Esophagus muscularis mucosa (tissue), 4 donors: ENCODE measurements at regions not wholly inside any gene's neighbourhood (a gene's known extent, or its start where the extent isn't known, plus 50 kb on each side); places are given as distances from the start of the nearest gene placed in this dataset.

Experiments used
- DNase-seq: peaks from one replicate; pipeline ENCODE4 v3.0.0-alpha.2; 2017; ENCODE audit errors: extremely low spot score
- H3K27ac ChIP-seq, 4 donors: fragments of 200-600 bp; sonication (generic); replicated peaks in 1 of 4; 1 replicate in 3 of 4; 2 replicates in 1 of 4; pipeline ENCODE4 v1.5.1; 2016 to 2019; ENCODE audit warnings: mild to moderate bottlenecking in 1 of 4
- H3K27me3 ChIP-seq, 4 donors: fragments of 200-600 bp; sonication (generic); one replicate each; pipeline versions ENCODE4 v1.5.1 to v1.6.0; 2016 to 2019
- H3K36me3 ChIP-seq, 4 donors: fragments of 200-600 bp; sonication (generic); one replicate each; pipeline ENCODE4 v1.5.1; 2016 to 2019
- H3K4me1 ChIP-seq, 4 donors: fragments of 200-600 bp; sonication (generic); one replicate each; pipeline ENCODE4 v1.5.1; 2016 to 2019
- H3K4me3 ChIP-seq, 4 donors: fragments of 200-600 bp; sonication (generic); 1 replicate in 2 of 4; 2 replicates in 2 of 4; pipeline ENCODE4 v1.5.1; 2016 to 2019; ENCODE audit warnings: mild to moderate bottlenecking in 4 of 4, moderate library complexity in 1 of 4
- H3K9me3 ChIP-seq, 4 donors: fragments of 200-600 bp; sonication (generic); 1 replicate in 3 of 4; 2 replicates in 1 of 4; pipeline ENCODE4 v1.5.1; 2016 to 2019
- EP300 ChIP-seq: sonication (generic); formaldehyde crosslinking; IDR thresholded peaks from one replicate; pipeline ENCODE4 v1.6.1; 2017; ENCODE audit warnings: antibody characterized with exemption
- POLR2A ChIP-seq: fragments of 450-650 bp; IDR thresholded peaks from one replicate; pipeline ENCODE4 v1.6.1; 2017; ENCODE audit warnings: antibody characterized with exemption, moderate library complexity, mild to moderate bottlenecking, low read depth
- POLR2AphosphoS5 ChIP-seq, 2 donors: sonication (generic); formaldehyde crosslinking; IDR thresholded peaks; one replicate each; pipeline ENCODE4 v1.6.1; 2017; ENCODE audit warnings: antibody characterized with exemption in 2 of 2
- WGBS: methylation state at CpG from one replicate; pipeline ENCODE4 v1.1.5; 2018; 5-methylcytosine and 5-hydroxymethylcytosine counted together
- intact Hi-C: fragments of 100-400 bp; cut with DNase I; formaldehyde crosslinking; loops from one replicate; pipeline ENCODE4 v1.15.1; 2023
- TF ChIP-seq, protein P1 (sequence below), 3 experiments: fragments of 200-600 bp in 2 of 3; fragments of 450-650 bp in 1 of 3; sonication (generic) in 2 of 3; IDR thresholded peaks; one replicate each; pipeline ENCODE4 v1.5.1; 2017 to 2019; ENCODE audit warnings: antibody characterized with exemption in 3 of 3, mild to moderate bottlenecking in 2 of 3, moderate library complexity in 1 of 3

- WGBS = 34% methylated on average over 7 of the region's 7 CpGs
- H3K4me3 ChIP-seq = peak overlapping the region; percentile 45 to 57 (median 52)
- TF ChIP-seq, protein P1, sequence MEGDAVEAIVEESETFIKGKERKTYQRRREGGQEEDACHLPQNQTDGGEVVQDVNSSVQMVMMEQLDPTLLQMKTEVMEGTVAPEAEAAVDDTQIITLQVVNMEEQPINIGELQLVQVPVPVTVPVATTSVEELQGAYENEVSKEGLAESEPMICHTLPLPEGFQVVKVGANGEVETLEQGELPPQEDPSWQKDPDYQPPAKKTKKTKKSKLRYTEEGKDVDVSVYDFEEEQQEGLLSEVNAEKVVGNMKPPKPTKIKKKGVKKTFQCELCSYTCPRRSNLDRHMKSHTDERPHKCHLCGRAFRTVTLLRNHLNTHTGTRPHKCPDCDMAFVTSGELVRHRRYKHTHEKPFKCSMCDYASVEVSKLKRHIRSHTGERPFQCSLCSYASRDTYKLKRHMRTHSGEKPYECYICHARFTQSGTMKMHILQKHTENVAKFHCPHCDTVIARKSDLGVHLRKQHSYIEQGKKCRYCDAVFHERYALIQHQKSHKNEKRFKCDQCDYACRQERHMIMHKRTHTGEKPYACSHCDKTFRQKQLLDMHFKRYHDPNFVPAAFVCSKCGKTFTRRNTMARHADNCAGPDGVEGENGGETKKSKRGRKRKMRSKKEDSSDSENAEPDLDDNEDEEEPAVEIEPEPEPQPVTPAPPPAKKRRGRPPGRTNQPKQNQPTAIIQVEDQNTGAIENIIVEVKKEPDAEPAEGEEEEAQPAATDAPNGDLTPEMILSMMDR (IDR thresholded peaks at IDR 0.05) = no peak
- no peak for TF ChIP-seq POLR2AphosphoS5 (IDR thresholded peaks at IDR 0.05)
- TF ChIP-seq EP300 = no peak
- no peak for TF ChIP-seq POLR2A
These were observed 858.0 kb downstream of the USP25 start for GRCh38 chr21:16587681-16588375.

DNA sequence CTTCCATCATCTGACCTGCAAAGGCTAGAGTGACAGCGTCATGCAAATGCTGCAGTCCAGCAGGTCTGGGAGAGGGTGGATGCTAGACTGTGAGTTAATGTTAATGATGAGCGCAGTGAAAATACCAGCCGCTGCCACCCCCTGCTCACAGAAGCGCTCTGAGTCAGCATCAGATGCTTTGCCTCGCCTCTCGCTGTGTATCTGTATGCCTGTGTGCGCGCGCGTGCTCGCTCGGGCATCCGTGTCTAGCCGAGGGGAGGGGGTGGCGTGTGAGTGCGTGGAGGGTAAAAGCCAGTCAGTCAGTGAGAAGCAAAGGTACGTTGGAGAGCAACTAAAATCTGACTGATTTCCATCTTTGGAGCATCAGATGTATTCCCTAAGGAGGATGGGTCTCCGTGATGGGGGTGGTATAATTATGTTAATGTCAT, 858.7 kb downstream of the USP25 start:
- Histone ChIP-seq H3K9me3 (no peaks in the 10 kb centered on the region), H3K4me1 (peaks cover 11 to 25% (median 20%) of the 10 kb centered on the region in 4 donors), H3K36me3 (no peaks in the 10 kb centered on the region), H3K27ac (peak overlapping the region; percentile 51 to 70 (median 60)), H3K27me3 (no peaks in the 10 kb centered on the region), H3K4me3 (peak overlapping the region; percentile 45 to 57 (median 52))
- 34% methylated on average over 12 of the region's 18 CpGs for WGBS
- intact Hi-C loops = no loop called here
- TF ChIP-seq EP300 = no peak
- TF ChIP-seq POLR2A = peak; percentile 23
- peak; percentile 67 to 72 for TF ChIP-seq POLR2AphosphoS5 (IDR thresholded peaks at IDR 0.05)
- TF ChIP-seq, protein P1 (IDR thresholded peaks at IDR 0.05) = no peak
- DNase-seq = no peak

More at GRCh38 chr21:16587681-16588375, 858.0 kb downstream of the USP25 start:
- no peaks in the 10 kb centered on the region for H3K27me3 ChIP-seq
- DNase-seq = no peak
- intact Hi-C loops = no loop called here
- no peaks in the 10 kb centered on the region for H3K36me3 ChIP-seq
- H3K9me3 ChIP-seq = no peaks in the 10 kb centered on the region
- H3K4me1 ChIP-seq = peaks cover 11 to 25% (median 20%) of the 10 kb centered on the region in 4 donors
- H3K27ac ChIP-seq = peak overlapping the region; percentile 51 to 70 (median 60)

GRCh38 chr21:16589006-16589898, 859.5 kb downstream of the USP25 start:
- no peaks in the 10 kb centered on the region for H3K36me3 ChIP-seq
- H3K27me3 ChIP-seq = no peaks in the 10 kb centered on the region
- intact Hi-C loops = no loop called here
- peak overlapping the region; percentile 45 to 57 (median 52) for H3K4me3 ChIP-seq
- DNase-seq = no peak
- no peaks in the 10 kb centered on the region for H3K9me3 ChIP-seq
- peak overlapping the region in 3 of 4 donors; percentile 51 to 61 (median 60) for H3K27ac ChIP-seq
- TF ChIP-seq POLR2A (no peak), EP300 (no peak), POLR2AphosphoS5 (IDR thresholded peaks at IDR 0.05) (no peak)
- TF ChIP-seq, protein P1 (IDR thresholded peaks at IDR 0.05) = no peak
- H3K4me1 ChIP-seq = peaks cover 11 to 25% (median 20%) of the 10 kb centered on the region in 4 donors
- 89% methylated on average over 7 of the region's 7 CpGs for WGBS

DNA sequence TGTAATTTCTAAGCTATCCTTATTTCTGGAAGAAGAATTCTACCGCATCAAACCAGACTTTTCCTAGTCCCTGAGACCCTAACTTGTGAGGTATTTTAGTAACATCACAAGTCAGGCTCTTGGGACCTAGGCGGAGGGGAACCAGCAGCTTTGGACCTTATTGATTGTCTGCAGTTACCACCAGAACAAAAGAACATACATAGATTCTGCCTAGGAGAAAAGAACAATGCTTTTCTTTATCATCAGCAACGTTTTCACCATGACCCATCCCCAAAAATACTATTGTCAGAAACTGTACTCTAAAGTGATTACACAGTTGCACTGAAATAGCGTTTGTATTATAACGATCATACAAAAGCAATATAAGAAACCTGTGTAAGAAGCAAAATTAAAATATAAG, 860.4 kb downstream of the USP25 start:
- Histone ChIP-seq H3K4me3 (no peak overlapping the region), H3K4me1 (peaks cover 11 to 25% (median 20%) of the 10 kb centered on the region in 4 donors), H3K9me3 (no peaks in the 10 kb centered on the region), H3K36me3 (no peaks in the 10 kb centered on the region), H3K27ac (no peak overlapping the region), H3K27me3 (no peaks in the 10 kb centered on the region)
- WGBS = 85% methylated on average over 5 of the region's 5 CpGs
- intact Hi-C loops = no loop called here
- no peak for DNase-seq
- TF ChIP-seq EP300 (no peak), POLR2A (no peak)
- TF ChIP-seq, protein P1 (IDR thresholded peaks at IDR 0.05) = no peak
